ENCODE measurements at regions not wholly inside any gene's neighbourhood (a gene's known extent, or its start where the extent isn't known, plus 50 kb on each side); places are given as distances from the start of the nearest gene placed in this dataset.

DNA sequence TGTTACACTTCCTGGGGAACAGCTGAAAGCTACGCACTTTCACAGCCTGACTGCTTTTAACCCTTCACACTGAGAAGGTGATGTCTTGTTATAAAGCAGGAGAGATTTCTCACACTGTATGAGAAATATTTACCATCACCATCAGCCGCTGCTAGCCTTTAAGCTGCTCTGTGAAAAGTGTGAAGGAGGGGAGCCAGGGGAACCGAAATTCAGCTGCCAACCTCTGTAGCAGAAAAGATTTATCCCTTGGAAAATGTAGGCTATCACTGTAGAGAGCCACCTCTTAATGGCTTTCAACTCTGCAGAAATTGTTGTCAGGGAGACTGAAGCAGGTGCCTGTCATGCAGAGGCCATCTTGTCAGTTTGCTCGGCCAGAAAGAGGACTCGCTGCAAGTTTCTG, 145.3 kb downstream of the SP3 start:
- no peak for DNase-seq
- Mint-ChIP-seq H3K4me1 (ENCODE audit: low read depth) (no peaks in the 10 kb centered on the region), H3K36me3 (ENCODE audit: low read depth) (no peaks in the 10 kb centered on the region), H3K27ac (no peak overlapping the region), H3K4me3 (no peak overlapping the region), H3K9me3 (no peaks in the 10 kb centered on the region), H3K27me3 (ENCODE audit: insufficient read depth) (peaks cover 45% of the 10 kb centered on the region)
- TF ChIP-seq, protein P1, sequence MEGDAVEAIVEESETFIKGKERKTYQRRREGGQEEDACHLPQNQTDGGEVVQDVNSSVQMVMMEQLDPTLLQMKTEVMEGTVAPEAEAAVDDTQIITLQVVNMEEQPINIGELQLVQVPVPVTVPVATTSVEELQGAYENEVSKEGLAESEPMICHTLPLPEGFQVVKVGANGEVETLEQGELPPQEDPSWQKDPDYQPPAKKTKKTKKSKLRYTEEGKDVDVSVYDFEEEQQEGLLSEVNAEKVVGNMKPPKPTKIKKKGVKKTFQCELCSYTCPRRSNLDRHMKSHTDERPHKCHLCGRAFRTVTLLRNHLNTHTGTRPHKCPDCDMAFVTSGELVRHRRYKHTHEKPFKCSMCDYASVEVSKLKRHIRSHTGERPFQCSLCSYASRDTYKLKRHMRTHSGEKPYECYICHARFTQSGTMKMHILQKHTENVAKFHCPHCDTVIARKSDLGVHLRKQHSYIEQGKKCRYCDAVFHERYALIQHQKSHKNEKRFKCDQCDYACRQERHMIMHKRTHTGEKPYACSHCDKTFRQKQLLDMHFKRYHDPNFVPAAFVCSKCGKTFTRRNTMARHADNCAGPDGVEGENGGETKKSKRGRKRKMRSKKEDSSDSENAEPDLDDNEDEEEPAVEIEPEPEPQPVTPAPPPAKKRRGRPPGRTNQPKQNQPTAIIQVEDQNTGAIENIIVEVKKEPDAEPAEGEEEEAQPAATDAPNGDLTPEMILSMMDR (IDR thresholded peaks at IDR 0.05) = no peak

DNA sequence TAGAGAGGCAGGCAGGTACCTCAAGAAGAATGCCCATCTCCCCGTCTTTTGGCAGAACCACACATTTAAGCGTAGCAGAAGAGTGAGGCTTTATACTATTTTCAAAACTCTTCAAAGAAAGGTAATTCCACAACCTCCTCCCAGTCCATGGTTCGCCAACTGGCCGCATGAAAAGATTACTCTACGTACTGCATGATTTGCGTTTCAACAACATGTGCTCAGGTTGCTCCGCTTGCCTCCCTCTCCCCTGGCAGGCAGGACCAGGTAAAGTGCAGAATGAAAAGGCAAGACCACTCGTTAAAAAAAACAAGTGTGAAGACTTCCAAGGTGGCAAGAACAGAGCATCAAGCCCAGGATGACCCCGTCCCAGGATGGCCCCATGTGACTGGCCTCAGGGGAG, 143.7 kb downstream of the SP3 start:
- H3K9me3 Mint-ChIP-seq = no peaks in the 10 kb centered on the region
- H3K27me3 Mint-ChIP-seq (ENCODE audit: insufficient read depth) = peaks cover 45% of the 10 kb centered on the region
- H3K4me3 Mint-ChIP-seq = no peak overlapping the region
- no peak for DNase-seq
- TF ChIP-seq, protein P1 (IDR thresholded peaks at IDR 0.05) = no peak
- no peaks in the 10 kb centered on the region for H3K4me1 Mint-ChIP-seq (ENCODE audit: low read depth)
- no peak overlapping the region for H3K27ac Mint-ChIP-seq
- H3K36me3 Mint-ChIP-seq (ENCODE audit: low read depth) = no peaks in the 10 kb centered on the region

DNA sequence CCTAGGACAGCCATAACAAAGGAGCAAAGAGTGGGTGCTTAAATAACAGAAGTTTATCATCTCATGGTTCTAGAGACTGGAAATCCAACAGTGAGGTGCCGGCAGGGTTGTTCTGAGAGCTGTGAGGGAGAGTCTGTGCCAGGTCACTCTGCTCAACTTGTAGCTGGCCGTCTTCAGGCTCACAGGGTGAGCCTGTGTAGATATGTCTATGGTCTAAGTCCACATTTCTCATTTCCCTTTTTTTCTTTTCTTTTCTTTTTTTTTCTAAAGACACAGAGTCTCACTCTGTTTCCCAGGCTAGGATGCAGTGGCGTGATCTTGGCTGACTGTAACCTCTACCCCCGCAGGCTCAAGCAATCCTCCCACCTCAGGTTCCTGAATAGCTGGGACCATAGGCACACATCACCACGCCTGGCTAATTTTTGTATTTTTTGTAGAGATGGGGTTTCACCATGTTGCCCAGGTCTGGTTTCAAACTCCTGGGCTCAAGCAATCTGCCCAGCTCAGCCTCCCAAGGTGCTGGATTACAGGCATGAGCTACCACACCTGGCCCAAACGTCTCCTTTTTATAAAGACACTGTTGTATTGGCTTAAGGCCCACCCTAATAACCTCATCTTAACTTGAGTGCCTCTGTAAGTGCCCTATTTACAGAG, 142.2 kb downstream of the SP3 start:
- Mint-ChIP-seq H3K27me3 (ENCODE audit: insufficient read depth) (peaks cover 54% of the 10 kb centered on the region), H3K4me1 (ENCODE audit: low read depth) (no peaks in the 10 kb centered on the region), H3K9me3 (no peaks in the 10 kb centered on the region), H3K36me3 (ENCODE audit: low read depth) (no peaks in the 10 kb centered on the region), H3K4me3 (no peak overlapping the region), H3K27ac (no peak overlapping the region)
- no peak for DNase-seq
- TF ChIP-seq, protein P1 (IDR thresholded peaks at IDR 0.05) = no peak

DNA sequence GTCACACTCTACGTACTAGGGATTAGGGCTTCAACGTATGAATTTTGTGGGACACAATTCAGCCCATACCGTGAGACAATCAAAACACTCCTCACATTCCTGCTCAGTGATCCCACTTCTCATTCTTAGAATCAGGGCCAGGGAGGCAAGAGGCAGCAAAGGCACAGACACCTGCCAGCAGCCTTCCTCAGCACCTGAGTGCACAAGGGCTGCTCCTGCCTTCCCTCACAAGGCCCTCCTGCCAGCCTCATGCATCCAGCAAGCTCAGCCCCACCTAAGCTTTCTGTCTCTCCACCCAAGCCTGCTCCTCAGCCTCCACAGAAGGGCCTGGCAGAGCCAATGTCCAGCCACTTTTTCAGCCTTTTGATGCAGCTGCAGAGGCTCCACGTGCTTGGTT, 141.6 kb downstream of the SP3 start:
- Mint-ChIP-seq H3K4me1 (ENCODE audit: low read depth) (no peaks in the 10 kb centered on the region), H3K27ac (no peak overlapping the region), H3K4me3 (no peak overlapping the region), H3K27me3 (ENCODE audit: insufficient read depth) (peaks cover 58% of the 10 kb centered on the region), H3K36me3 (ENCODE audit: low read depth) (no peaks in the 10 kb centered on the region), H3K9me3 (no peaks in the 10 kb centered on the region)
- TF ChIP-seq, protein P1 (IDR thresholded peaks at IDR 0.05) = no peak
- DNase-seq = no peak

DNA sequence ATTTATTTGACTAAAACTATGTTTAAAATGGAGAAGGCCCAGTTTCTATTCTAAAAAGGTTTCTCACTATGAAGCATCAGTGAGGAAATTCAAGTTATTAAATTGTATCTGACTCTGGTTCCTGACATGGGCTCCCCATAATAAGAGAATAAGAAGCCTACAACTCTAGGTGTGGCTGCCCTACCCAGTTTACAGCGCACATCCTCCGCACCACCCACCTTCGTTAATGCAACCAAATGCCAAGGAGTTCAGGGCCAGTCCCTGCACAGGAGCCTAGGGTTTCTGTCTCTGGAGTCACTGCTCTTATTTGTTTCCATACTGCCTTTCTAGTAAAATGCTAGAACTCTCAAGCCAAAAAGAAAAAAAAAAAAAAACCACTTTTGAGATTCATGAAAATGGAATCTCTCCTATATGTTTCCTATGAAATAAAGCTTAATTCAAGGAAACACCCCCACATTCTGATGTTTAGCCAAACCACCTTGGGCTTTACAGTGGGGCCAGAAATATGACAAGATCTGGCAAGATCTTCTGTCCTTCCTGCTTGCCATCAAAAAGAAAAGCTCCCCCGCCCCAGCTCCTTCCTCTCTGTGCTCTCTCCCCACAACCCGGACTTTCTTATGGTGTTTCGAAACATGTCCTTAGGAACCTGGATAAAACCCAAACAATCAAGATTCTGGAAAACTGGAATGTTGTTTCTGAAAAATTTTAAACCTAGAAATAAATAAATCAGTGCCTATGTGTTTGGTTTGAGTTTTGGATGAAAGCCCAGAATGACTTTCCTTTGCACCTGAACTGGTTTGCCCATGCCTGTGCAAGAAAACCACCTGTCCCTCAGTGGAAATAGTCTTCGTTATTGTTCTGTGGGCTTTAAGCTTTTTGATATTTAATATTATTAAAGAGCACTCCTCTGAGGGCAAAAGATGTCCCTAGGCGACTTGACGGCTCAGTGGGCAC, 136.7 kb downstream of the SP3 start:
- Mint-ChIP-seq H3K4me1 (ENCODE audit: low read depth) (no peaks in the 10 kb centered on the region), H3K36me3 (ENCODE audit: low read depth) (no peaks in the 10 kb centered on the region), H3K4me3 (no peak overlapping the region), H3K9me3 (no peaks in the 10 kb centered on the region), H3K27me3 (ENCODE audit: insufficient read depth) (peaks cover 42% of the 10 kb centered on the region), H3K27ac (no peak overlapping the region)
- DNase-seq = no peak
- TF ChIP-seq, protein P1 (IDR thresholded peaks at IDR 0.05) = no peak

Measured in HFFc6 (cell line).